H1 (cell line): ENCODE measurements at regions not wholly inside any gene's neighbourhood (a gene's known extent, or its start where the extent isn't known, plus 50 kb on each side); places are given as distances from the start of the nearest gene placed in this dataset.

Experiments used
- CTCF ChIA-PET: fragments of 300-600 bp; sonication (Branson Sonifier 250); formaldehyde crosslinking; loops from one replicate; lab custom pipeline; 2021; ENCODE audit not compliant: partially characterized antibody; lab: Charles Lee
- POLR2A ChIA-PET: fragments of 300-600 bp; sonication (Branson Sonifier 250); formaldehyde crosslinking; loops from one replicate; lab custom pipeline; 2021; ENCODE audit warnings: inconsistent platforms; ENCODE audit not compliant: partially characterized antibody; lab: Charles Lee
- DNase-seq, 2 experiments: peaks; one replicate each; pipeline versions ENCODE4 v3.0.0 to v3.0.0-alpha.2; 2010 to 2022; ENCODE audit warnings: low spot score in 2 of 2, low read depth in 1 of 2, mixed read lengths in 1 of 2
- FAIRE-seq: peaks from 2 replicates; lab custom pipeline; 2011; peaks lifted over from hg19 to GRCh38; lab: Jason Lieb, UNC
- H2AFZ ChIP-seq: 2 replicates; pipeline ENCODE4 v1.8.1; 2012; ENCODE audit warnings: low read length, inconsistent platforms
- H2AK5ac ChIP-seq: 2 replicates; pipeline ENCODE4 v1.6.1; 2013; ENCODE audit warnings: low read depth, low read length
- H2BK120ac ChIP-seq: replicated peaks from 2 replicates; pipeline ENCODE3; 2013; ENCODE audit warnings: low read depth, low read length, inconsistent platforms
- H2BK12ac ChIP-seq: 2 replicates; pipeline ENCODE4 v1.6.1; 2013; ENCODE audit warnings: low read depth, low read length
- H2BK15ac ChIP-seq: 2 replicates; pipeline ENCODE4 v1.6.1; 2013; ENCODE audit warnings: low read length
- H2BK20ac ChIP-seq: 2 replicates; pipeline ENCODE4 v1.6.1; 2013; ENCODE audit warnings: low read length
- H2BK5ac ChIP-seq: 2 replicates; pipeline ENCODE4 v1.6.1; 2013; ENCODE audit warnings: low read depth, low read length
- H3K14ac ChIP-seq: 2 replicates; pipeline ENCODE4 v1.6.1; 2013; ENCODE audit warnings: inconsistent platforms; ENCODE audit not compliant: insufficient read length
- H3K18ac ChIP-seq: 2 replicates; pipeline ENCODE4 v1.6.1; 2013; ENCODE audit warnings: low read length; ENCODE audit errors: extremely low read depth
- H3K23ac ChIP-seq: 2 replicates; pipeline ENCODE4 v1.6.1; 2013; ENCODE audit warnings: inconsistent platforms; ENCODE audit not compliant: insufficient read length
- H3K23me2 ChIP-seq: 2 replicates; pipeline ENCODE4 v1.6.1; 2013; ENCODE audit warnings: low read depth, low read length
- H3K27ac ChIP-seq: 2 replicates; pipeline ENCODE4 v1.6.1; 2011; ENCODE audit warnings: low read depth, low read length, inconsistent platforms
- H3K27me3 ChIP-seq, 4 experiments: replicated peaks in 1 of 4; 1 replicate in 1 of 4; 2 replicates in 3 of 4; pipeline versions ENCODE4 v1.6.1 to v1.8.1; 2011 to 2013; ENCODE audit warnings: low read length in 3 of 4, mild to moderate bottlenecking in 3 of 4, inconsistent platforms in 2 of 4, mixed read lengths in 2 of 4, moderate library complexity in 1 of 4; ENCODE audit not compliant: control insufficient read depth in 3 of 4, insufficient read depth in 3 of 4; ENCODE audit errors: extremely low read depth in 1 of 4
- H3K36me3 ChIP-seq, 4 experiments: 2 replicates each; pipeline versions ENCODE4 v1.6.1 to v1.8.1; 2011 to 2013; ENCODE audit warnings: mild to moderate bottlenecking in 4 of 4, low read length in 3 of 4, moderate library complexity in 2 of 4, control low read depth in 1 of 4, inconsistent platforms in 1 of 4; ENCODE audit not compliant: insufficient read depth in 4 of 4, control insufficient read depth in 2 of 4
- H3K4ac ChIP-seq: replicated peaks from 2 replicates; pipeline ENCODE3; 2013; ENCODE audit warnings: low read length, low read depth, mixed read lengths, inconsistent platforms; ENCODE audit not compliant: insufficient read length
- H3K4me1 ChIP-seq, 4 experiments: replicated peaks in 1 of 4; 1 replicate in 1 of 4; 2 replicates in 3 of 4; pipeline versions ENCODE4 v1.6.1 to v1.8.1; 2011 to 2013; ENCODE audit warnings: low read length in 3 of 4, inconsistent platforms in 2 of 4, mixed read lengths in 1 of 4; ENCODE audit not compliant: insufficient read depth in 4 of 4, control insufficient read depth in 3 of 4
- H3K4me2 ChIP-seq, 2 experiments: 2 replicates each; pipeline versions ENCODE4 v1.6.1 to v1.8.1; 2011 to 2013; ENCODE audit warnings: low read depth in 2 of 2, low read length in 2 of 2, control low read depth in 1 of 2, inconsistent platforms in 1 of 2, mild to moderate bottlenecking in 1 of 2; ENCODE audit not compliant: insufficient read depth in 1 of 2
- H3K4me3 ChIP-seq, 4 experiments: fragments of 200-600, 300-600 bp in 1 of 4; sonication (generic), shearing (Covaris generic), sonication (Bioruptor Twin) in 1 of 4; 2 replicates each; pipeline versions ENCODE4 v1.5.1 to v1.8.1; 2011 to 2016; ENCODE audit warnings: low read length in 4 of 4, low read depth in 3 of 4, control low read depth in 2 of 4, inconsistent platforms in 2 of 4, mild to moderate bottlenecking in 2 of 4, mixed read lengths in 1 of 4, moderate library complexity in 1 of 4; ENCODE audit not compliant: insufficient read depth in 2 of 4; ENCODE audit errors: extremely low read depth in 1 of 4
- H3K56ac ChIP-seq: replicated peaks from 2 replicates; pipeline ENCODE3; 2013; ENCODE audit warnings: low read depth, mild to moderate bottlenecking, mixed read lengths, low read length, inconsistent platforms; ENCODE audit not compliant: insufficient read length
- H3K79me1 ChIP-seq: 2 replicates; pipeline ENCODE4 v1.6.1; 2013; ENCODE audit warnings: low read depth, low read length, control low read depth
- H3K79me2 ChIP-seq, 2 experiments: 2 replicates each; pipeline versions ENCODE4 v1.6.1 to v1.8.1; 2012 to 2013; ENCODE audit warnings: low read length in 2 of 2, mild to moderate bottlenecking in 2 of 2, inconsistent platforms in 1 of 2; ENCODE audit not compliant: insufficient read depth in 2 of 2, control insufficient read depth in 1 of 2
- H3K9ac ChIP-seq, 4 experiments: replicated peaks in 1 of 4; 1 replicate in 1 of 4; 2 replicates in 3 of 4; pipeline versions ENCODE4 v1.6.1 to v1.8.1; 2011 to 2013; ENCODE audit warnings: low read depth in 3 of 4, low read length in 3 of 4, control low read depth in 2 of 4, mild to moderate bottlenecking in 2 of 4, moderate library complexity in 2 of 4, inconsistent platforms in 1 of 4; ENCODE audit errors: extremely low read depth in 1 of 4
- H3K9me3 ChIP-seq, 2 experiments: 2 replicates each; pipeline versions ENCODE4 v1.6.1 to v1.8.1; 2012 to 2013; ENCODE audit warnings: mild to moderate bottlenecking in 2 of 2, moderate library complexity in 2 of 2, control low read depth in 1 of 2, inconsistent platforms in 1 of 2, low read depth in 1 of 2, low read length in 1 of 2, mixed read lengths in 1 of 2; ENCODE audit not compliant: insufficient read depth in 2 of 2
- H4K20me1 ChIP-seq, 2 experiments: replicated peaks in 1 of 2; 2 replicates each; pipeline versions ENCODE3 to v1.8.1; 2011 to 2013; ENCODE audit warnings: inconsistent platforms in 2 of 2, low read length in 2 of 2, mild to moderate bottlenecking in 1 of 2; ENCODE audit not compliant: insufficient read depth in 2 of 2, control insufficient read depth in 1 of 2
- H4K5ac ChIP-seq: 2 replicates; pipeline ENCODE4 v1.6.1; 2013; ENCODE audit warnings: low read length, low read depth, mixed read lengths, inconsistent platforms; ENCODE audit not compliant: insufficient read length
- H4K8ac ChIP-seq: 2 replicates; pipeline ENCODE4 v1.8.0; 2013; ENCODE audit warnings: mild to moderate bottlenecking, moderate library complexity, low read length, inconsistent platforms; ENCODE audit not compliant: insufficient read depth; ENCODE audit errors: extremely low read depth
- H4K91ac ChIP-seq: replicated peaks from 2 replicates; pipeline ENCODE3; 2013; ENCODE audit warnings: low read length, mixed read lengths, inconsistent platforms; ENCODE audit not compliant: insufficient read length
- CBX8 ChIP-seq: fragments of 300-800, 300-1000 bp; sonication (generic); IDR thresholded peaks from 2 replicates; pipeline ENCODE4 v1.7.1; 2016; ENCODE audit warnings: low read depth, low read length, borderline replicate concordance
- CHD1 ChIP-seq: IDR thresholded peaks from 2 replicates; pipeline ENCODE4 v1.6.1; 2012; ENCODE audit warnings: low read depth, low read length, improper control_type of control experiment
- EZH2 ChIP-seq: fragments of 200-600 bp; sonication (generic); IDR thresholded peaks from 2 replicates; pipeline ENCODE4 v1.7.1; 2012; ENCODE audit warnings: low read depth, mild to moderate bottlenecking, moderate library complexity, low read length, inconsistent platforms; ENCODE audit not compliant: severe bottlenecking
- GTF2F1 ChIP-seq: IDR thresholded peaks from 2 replicates; pipeline ENCODE4 v1.6.1; 2012; ENCODE audit warnings: low read depth, low read length, improper control_type of control experiment, borderline replicate concordance
- HDAC6 ChIP-seq: IDR thresholded peaks from one replicate; pipeline ENCODE4 v1.7.1; 2012; ENCODE audit warnings: low read depth, mild to moderate bottlenecking, inconsistent platforms, low read length, moderate library complexity
- JUND ChIP-seq: IDR thresholded peaks from 2 replicates; pipeline ENCODE4 v1.6.1; 2011; ENCODE audit warnings: mild to moderate bottlenecking, improper control_type of control experiment, low read length
- KDM4A ChIP-seq: IDR thresholded peaks from one replicate; pipeline ENCODE4 v1.7.1; 2012; ENCODE audit warnings: low read depth, mild to moderate bottlenecking, moderate library complexity, low read length, inconsistent platforms; ENCODE audit not compliant: severe bottlenecking
- RAD21 ChIP-seq, 2 experiments: IDR thresholded peaks in 1 of 2; conservative IDR thresholded peaks in 1 of 2; 2 replicates each; pipeline ENCODE4 v1.6.1; 2011; ENCODE audit warnings: low read depth in 2 of 2, low read length in 2 of 2, improper control_type of control experiment in 1 of 2, inconsistent platforms in 1 of 2, mild to moderate bottlenecking in 1 of 2, moderate library complexity in 1 of 2
- SRF ChIP-seq: IDR thresholded peaks from 2 replicates; pipeline ENCODE4 v1.6.1; 2011; ENCODE audit warnings: mild to moderate bottlenecking, low read depth, low read length, moderate library complexity
- USF2 ChIP-seq: IDR thresholded peaks from 2 replicates; pipeline ENCODE4 v1.6.1; 2011; ENCODE audit warnings: low read length, improper control_type of control experiment
- ZNF274 ChIP-seq: IDR thresholded peaks from 2 replicates; pipeline ENCODE4 v1.7.0; 2012; ENCODE audit warnings: low read length, borderline replicate concordance; ENCODE audit errors: extremely low read depth
- WGBS, 2 experiments: shearing (Covaris generic) in 1 of 2; methylation state at CpG; one replicate each; pipeline versions ENCODE4 v1.1.6 to v1.1.7; 2013 to 2015; ENCODE audit warnings: low lambda C conversion rate in 2 of 2, mixed read lengths in 2 of 2, inconsistent platforms in 1 of 2, low coverage in 1 of 2, missing lambda C conversion rate in 1 of 2; ENCODE audit not compliant: insufficient replicate concordance in 2 of 2, insufficient coverage in 1 of 2, insufficient read length in 1 of 2; ENCODE audit errors: extremely low coverage in 1 of 2, missing lambda C conversion rate in 1 of 2; 5-methylcytosine and 5-hydroxymethylcytosine counted together

- no peak for DNase-seq
- H3K36me3 ChIP-seq, result no peaks in the 10 kb centered on the region
- H3K4ac ChIP-seq, result no peak overlapping the region
- H2BK120ac ChIP-seq, result no peak overlapping the region
- no peak overlapping the region for H4K5ac ChIP-seq
- H4K20me1 ChIP-seq, result no peaks in the 10 kb centered on the region
- H3K4me2 ChIP-seq, result no peak overlapping the region
- H3K14ac ChIP-seq, result no peak overlapping the region
- no peak overlapping the region for H2BK20ac ChIP-seq
- TF ChIP-seq USF2 (no peak), EZH2 (no peak), HDAC6 (no peak), GTF2F1 (no peak), ZNF274 (no peak), RAD21 (IDR thresholded peaks at IDR 0.05 in 1 of 2, conservative IDR thresholded peaks at IDR 0.05 in 1 of 2; ENCODE audit: low read depth in 2 of 2, low read length in 2 of 2) (no peak), CBX8 (no peak), JUND (no peak), SRF (no peak), KDM4A (no peak), CHD1 (no peak)
- TF ChIP-seq, all 59 proteins: peak for 0
- Histone ChIP-seq H3K27me3 (no peaks in the 10 kb centered on the region), H2BK12ac (no peak overlapping the region; the same call in 1 of the 2 replicates), H2BK5ac (no peak overlapping the region), H3K56ac (no peak overlapping the region), H3K23ac (no peak overlapping the region), H2BK15ac (no peak overlapping the region), H3K79me2 (no peaks in the 10 kb centered on the region), H3K27ac (no peak overlapping the region), H3K9me3 (no peaks in the 10 kb centered on the region), H3K4me1 (peaks cover 0 to 11% (median 7%) of the 10 kb centered on the region in 4 experiments; a peak in 3 of 7 replicates), H3K23me2 (no peaks in the 10 kb centered on the region), H3K79me1 (no peaks in the 10 kb centered on the region), H2AK5ac (no peak overlapping the region), H3K9ac (no peak overlapping the region), H4K8ac (no peak overlapping the region), H3K4me3 (no peak overlapping the region), H4K91ac (no peak overlapping the region), H2AFZ (no peak overlapping the region), H3K18ac (no peak overlapping the region)
- CTCF ChIA-PET, result interaction anchor here (0.7 to 1.2 kb wide), 6 partner anchors 13 to 665 kb away, joined by 3 to 4 read pairs (median 3); no protein-coding TSS in a partner anchor
- POLR2A ChIA-PET, result no interaction called here
- FAIRE-seq, result no peak
- WGBS, 2 experiments, result 89% methylated on average over 4 of the region's 4 CpGs; no CpG with 5 or more reads in 1 of the 2 experiments
These were observed 238.8 kb upstream of the TANK start for GRCh38 chr2:160921386-160921964.
